Left forelimb (tissue), 1 donor: ENCODE measurements at regions not wholly inside any gene's neighbourhood (a gene's known extent, or its start where the extent isn't known, plus 50 kb on each side); places are given as distances from the start of the nearest gene placed in this dataset.
"Not testable (repeated sequence)": the region's sequence is repeated elsewhere in the genome, so short reads cannot be mapped to it uniquely, and the experiment has no call there.

ENCODE experiments used
- DNase-seq: peaks from one replicate; pipeline ENCODE4 v3.0.0-alpha.2; 2018; ENCODE audit warnings: low spot score

DNA sequence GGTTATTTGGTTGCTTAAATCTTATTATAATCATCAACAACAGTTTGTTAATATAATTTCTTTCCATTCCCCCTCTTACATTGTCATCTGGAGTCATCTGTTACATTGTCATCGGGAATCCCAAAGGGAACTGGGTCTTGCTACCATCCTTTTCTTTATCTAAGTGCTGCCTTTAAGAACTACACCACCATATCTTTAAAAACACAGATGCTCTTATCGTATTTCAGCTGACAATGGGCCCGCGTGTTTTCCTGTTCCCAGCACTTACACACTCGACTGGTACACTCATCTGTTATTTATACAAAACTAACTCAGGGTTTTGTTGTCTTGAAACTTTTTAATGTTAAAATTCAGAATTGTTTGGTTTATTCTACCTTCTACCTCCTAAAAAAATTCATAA is 256.2 kb upstream of the MGMT start:
- no peak for DNase-seq

DNA sequence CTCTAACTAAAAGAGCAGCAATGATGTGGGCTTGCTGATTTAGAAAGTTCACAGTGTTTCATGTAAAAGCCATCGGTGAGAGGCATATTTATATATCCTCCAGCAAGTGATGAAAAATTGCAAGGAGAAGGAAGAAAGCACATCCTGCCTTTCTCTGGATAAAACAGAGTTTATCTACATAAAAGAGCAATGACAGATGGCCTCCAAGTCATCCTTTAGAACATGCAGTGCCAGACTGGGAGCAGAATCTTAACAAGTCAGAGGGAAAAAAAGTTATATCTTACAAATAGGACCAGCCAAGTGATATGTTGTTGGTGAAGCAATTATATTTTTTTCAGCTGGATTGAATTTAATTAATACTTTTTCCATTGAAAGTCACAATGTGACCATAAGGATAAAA is 253.8 kb upstream of the MGMT start:
- no peak for DNase-seq

GRCh38 chr10:129213996-129214395 is 253.0 kb upstream of the MGMT start:
- DNase-seq, result not testable (repeated sequence)

GRCh38 chr10:129219364-129219763 is 247.7 kb upstream of the MGMT start:
- DNase-seq, result no peak

GRCh38 chr10:129222436-129222835 is 244.6 kb upstream of the MGMT start:
- no peak for DNase-seq

DNA sequence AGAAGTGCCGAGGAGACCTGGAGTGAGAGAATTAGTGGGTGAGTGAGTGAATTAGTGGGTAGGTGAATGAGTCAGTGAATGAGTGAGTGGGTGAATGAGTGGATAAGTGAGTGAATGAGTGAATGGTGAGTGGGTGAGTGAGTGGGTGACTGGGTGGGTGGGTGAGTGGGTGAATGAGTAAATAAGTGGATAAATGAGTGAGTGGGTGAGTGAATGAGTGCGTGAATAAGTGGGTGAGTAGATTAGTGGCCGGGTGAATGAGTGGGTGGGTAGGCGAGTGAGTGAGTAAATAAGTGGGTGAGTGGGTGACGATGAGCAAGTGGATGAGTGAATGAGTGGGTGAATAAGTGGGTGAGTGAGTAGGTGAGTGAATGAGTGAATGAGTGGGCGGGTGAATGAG is 243.7 kb upstream of the MGMT start:
- no peak for DNase-seq

DNA sequence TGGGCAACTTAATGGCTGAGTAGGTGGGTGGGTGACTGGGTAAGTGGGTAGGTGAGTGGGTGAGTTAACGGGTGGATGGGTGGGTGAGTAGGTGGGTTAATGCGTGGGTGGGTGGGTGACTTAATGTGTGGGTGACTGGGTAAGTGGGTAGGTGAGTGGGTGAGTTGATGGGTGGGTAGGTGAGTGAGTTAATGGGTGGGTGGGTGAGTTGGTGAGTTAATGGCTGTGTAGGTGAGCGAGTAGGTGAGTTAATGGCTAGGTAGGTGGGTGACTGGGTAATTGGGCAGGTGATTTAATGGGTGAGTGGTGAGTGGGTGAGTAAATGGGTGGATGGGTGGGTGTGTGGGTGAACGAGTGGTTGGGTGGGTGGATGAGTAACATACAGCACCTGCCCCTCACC is 243.0 kb upstream of the MGMT start:
- DNase-seq, result no peak

DNA sequence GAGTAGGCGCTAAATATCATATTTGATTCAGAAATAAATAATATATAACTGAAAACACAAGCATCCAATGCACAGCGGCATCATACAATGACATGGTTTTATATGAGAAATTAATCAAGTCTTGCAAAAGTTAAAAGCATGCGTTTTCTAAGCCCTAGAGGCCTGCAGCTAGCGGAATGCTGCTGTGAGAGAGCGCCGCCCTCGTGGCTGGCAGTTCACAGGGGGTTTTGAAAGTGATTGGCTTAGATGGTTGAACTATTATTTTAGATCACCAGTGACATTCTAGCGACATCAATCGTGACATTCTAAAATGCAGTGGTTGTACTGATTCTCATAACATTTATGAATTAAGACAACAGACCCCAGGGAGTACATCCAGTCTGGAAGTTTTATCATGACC is 235.2 kb upstream of the MGMT start:
- no peak for DNase-seq

GRCh38 chr10:129233351-129234148 is 233.5 kb upstream of the MGMT start:
- no peak for DNase-seq

DNA sequence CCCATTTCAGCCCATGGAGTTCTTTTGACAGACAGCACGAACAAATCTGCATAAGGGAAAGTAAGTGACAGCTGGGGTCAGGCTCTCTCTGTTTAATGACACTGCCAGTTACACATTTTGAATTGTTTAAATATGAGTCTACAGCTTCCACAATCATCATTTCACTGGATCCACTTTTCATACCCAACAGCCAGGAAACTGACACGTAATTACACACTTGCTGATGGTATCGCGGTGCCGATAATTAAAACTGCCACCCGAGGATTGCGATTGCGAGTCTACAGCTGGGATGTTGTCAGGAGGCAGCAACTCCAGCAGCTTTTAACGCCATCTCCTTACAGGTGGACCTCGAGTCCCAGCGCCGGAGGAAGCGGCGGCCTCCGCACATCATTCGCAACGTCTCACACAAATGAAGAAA is 230.8 kb upstream of the MGMT start:
- DNase-seq, result no peak

- DNase-seq, result no peak
Observed at GRCh38 chr10:129241461-129241860, 225.6 kb upstream of the MGMT start.

- no peak for DNase-seq
Observed at GRCh38 chr10:129244298-129244697, 222.7 kb upstream of the MGMT start.

DNA sequence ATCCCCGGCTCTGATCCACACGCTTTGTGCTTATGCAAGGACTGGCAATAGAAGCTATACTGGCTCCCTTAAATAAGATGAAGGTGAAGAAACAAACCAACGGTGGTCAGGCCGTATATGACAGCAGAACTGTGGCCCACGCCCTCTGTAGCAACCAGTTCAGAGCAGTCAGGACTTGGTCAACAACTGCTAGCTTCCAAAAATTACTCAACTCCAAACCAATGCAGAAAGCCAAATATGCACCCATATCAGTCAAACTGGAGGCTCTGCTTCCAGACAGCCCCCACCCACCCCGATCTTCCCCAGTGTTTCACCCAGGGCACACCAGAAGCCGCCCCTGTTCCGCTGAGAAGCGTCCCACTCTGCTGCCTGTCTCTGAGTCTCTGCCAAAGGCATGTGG is 222.3 kb upstream of the MGMT start:
- no peak for DNase-seq

GRCh38 chr10:129253161-129253864 is 213.7 kb upstream of the MGMT start:
- DNase-seq, result no peak

DNA sequence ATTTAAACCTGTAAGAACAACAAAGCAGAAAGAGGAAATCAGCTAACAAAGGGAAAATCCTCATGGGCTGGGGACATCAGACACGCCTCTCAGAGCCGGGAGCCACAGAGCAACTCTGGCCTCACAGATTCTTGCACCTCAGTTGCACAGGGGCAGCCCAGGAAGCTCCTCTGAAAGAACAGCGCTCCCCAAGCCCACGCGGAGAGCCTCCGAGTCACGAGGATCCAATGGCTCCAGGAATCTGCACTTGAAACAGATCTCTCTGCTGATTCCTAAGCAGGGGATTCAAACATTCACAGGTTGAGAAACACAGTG is 213.2 kb upstream of the MGMT start:
- no peak for DNase-seq

- no peak for DNase-seq
Observed at GRCh38 chr10:129258283-129258923, 208.6 kb upstream of the MGMT start.

DNA sequence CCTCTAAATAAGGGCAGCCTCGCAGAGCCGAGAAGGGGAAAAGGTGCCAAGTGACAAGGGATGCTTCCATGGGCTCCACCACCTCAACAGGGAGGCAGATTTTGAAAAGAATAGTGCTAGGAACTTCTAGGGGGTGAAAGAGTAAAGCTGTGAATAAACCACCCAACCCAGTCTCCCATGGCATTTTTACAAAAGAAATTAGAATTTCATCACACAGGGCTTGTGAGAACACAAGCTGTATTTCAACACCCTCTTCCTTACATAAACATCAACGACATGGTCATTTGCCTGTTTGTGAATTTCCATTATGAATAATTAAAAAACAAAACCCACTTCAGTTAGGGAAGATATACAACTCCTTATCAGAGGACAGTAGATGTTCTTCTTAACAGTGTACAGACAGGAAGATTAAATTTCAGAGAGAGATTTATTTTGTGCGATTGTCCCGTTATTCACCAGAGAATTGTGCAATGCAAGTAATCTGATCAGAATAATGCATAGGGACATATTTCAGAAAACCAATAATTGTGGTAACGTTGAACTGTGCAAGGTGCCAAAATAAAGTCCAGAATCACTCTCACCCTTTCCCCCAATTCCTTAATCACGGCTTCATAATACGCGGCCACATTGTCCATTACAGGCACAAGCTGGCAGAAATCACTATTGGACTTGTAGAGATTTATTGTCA is 207.8 kb upstream of the MGMT start:
- DNase-seq, result no peak

- no peak for DNase-seq
Observed at GRCh38 chr10:129272176-129272575, 194.9 kb upstream of the MGMT start.

DNA sequence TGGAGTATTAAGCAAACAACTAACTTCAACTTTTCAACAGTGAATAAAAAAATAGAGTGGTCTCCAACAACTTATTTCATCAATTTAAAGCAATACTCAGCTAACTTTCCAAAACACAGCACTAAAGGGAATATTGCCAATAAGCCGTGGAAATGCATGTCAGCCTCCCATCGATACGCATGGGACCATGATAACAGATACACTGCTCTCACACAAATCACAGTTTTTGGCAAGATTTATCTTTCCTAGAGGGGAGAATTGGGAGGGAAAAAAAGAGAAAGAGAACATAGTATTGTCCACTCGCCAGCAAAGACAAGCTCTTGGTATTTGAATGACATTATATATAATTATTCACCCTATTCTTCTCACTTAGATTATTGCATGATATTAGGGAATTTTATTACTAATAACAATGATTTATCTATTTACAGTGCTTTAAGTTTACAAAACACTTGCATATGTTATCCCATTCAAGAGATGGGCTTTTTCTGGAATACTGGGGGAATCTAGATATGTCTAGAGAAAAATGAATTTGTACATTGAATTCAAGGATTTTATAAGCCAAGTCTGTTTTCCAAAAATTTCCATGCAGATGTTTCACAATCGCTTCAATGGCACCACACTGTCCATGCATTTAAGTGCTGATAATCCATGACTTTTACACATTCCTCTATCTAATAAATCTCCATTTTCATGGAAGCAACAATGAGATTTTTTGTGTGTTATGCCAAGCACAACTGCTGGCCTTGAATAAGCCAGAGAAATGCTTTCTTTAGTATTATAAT is 194.0 kb upstream of the MGMT start:
- DNase-seq, result no peak

DNA sequence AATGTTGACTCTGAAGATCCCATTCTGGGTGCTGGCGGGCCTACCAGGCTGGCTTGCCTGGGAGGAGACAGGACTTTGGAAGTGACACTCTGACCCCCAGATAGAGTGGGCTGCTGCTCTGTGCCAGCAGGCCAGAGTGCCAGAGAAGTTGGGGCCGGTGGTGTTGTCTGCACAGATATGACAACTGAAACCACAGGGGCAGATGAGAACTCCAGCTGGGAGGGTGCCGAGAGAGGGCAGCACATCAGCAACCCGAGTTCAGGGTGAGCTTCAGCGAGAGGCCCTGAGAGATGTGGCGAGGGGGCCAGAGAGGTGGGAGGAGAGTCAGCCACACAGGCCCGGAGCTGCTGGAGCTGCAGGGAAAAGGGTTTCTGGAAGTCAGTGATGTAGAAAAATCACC is 193.2 kb upstream of the MGMT start:
- DNase-seq, result no peak

GRCh38 chr10:129274748-129275474 is 192.1 kb upstream of the MGMT start:
- no peak for DNase-seq
